ENCODE measurements at regions not wholly inside any gene's neighbourhood (a gene's known extent, or its start where the extent isn't known, plus 50 kb on each side); places are given as distances from the start of the nearest gene placed in this dataset.

DNA sequence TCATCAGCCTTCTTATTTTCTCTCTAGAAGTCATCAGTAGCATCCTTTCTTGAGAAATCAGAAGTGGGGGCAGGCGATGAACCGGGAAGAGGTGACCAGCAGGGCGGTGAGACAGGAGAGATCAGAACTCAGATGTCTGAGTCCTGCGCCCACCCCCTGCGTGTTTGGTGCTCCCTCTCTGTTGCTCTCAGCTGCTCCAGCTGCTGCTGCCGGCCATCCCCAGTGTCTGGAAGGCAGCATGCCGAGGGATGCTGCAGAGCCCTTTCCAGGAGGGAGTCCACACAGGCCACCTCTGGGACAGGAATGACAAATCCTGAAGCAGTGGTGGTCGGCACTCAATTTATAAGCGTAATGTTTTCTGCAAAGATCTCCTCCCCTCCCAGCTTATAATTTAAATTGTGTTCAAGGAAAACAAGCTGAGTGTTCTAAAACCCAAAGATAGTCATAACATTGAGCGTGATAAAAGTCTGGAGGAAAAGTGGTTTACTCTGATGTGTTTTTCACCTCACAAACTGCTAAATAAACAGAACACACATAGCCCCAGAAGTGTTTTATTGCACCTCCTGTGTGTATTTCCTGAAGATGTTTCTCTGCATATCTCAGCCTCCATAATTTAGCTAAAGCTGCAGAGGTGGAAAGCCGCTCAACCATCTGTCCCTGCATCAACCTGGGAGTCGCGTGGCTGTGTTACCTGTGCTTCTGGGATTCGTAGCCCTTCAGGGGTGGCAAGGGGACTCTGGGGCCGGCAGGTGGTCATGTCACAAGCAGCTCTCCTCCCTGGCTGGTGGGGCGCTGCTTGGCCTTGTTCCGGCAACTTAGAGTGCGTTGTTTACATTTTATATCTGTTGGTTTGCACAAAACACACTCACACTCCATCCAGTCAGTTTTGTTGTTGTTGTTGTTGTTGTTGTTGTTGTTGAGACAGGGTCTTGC, 191.2 kb downstream of the USP12 start:
- FAIRE-seq (no peak), DNase-seq (no peak), ATAC-seq (no peak)
- no peak overlapping the region for H3K27ac ChIP-seq
- no peaks in the 10 kb centered on the region for H3K36me3 ChIP-seq
- 88 to 91% methylated on average over 18 of the region's 18 CpGs for WGBS, 2 donors
- H3K4me1 ChIP-seq: peaks cover 0 to 15% (median 2%) of the 10 kb centered on the region in 3 donors
- intact Hi-C loops (cut with DNase I): loop anchor here in 1 of 3 donors (10.0 kb wide), 3 partner anchors 224 to 374 kb away; no protein-coding TSS in a partner anchor
- H3K27me3 ChIP-seq: no peaks in the 10 kb centered on the region
- no peak overlapping the region for H3K4me3 ChIP-seq
- H3K9me3 ChIP-seq: no peaks in the 10 kb centered on the region
- TF ChIP-seq, protein P1, sequence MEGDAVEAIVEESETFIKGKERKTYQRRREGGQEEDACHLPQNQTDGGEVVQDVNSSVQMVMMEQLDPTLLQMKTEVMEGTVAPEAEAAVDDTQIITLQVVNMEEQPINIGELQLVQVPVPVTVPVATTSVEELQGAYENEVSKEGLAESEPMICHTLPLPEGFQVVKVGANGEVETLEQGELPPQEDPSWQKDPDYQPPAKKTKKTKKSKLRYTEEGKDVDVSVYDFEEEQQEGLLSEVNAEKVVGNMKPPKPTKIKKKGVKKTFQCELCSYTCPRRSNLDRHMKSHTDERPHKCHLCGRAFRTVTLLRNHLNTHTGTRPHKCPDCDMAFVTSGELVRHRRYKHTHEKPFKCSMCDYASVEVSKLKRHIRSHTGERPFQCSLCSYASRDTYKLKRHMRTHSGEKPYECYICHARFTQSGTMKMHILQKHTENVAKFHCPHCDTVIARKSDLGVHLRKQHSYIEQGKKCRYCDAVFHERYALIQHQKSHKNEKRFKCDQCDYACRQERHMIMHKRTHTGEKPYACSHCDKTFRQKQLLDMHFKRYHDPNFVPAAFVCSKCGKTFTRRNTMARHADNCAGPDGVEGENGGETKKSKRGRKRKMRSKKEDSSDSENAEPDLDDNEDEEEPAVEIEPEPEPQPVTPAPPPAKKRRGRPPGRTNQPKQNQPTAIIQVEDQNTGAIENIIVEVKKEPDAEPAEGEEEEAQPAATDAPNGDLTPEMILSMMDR (IDR thresholded peaks at IDR 0.05): no peak

DNA sequence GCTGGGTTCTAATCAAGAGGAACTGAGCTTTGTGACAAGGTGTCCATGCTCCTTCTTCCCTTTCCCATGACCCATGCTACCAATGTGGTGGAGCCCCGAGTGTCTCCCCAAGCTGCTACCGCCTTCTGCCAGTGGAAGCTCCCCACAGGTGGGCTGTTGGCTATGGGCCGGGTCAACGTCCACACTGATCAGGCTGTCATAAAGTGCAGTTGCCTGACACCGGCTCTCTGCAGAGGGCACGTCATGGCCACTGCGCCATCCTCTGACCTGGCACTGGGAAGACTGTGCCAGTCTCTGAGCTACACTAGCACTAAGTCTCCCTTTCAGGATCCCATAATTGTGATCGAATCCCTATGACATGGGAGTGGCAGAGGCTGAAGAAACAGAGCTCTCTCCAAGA, 192.3 kb downstream of the USP12 start:
- H3K27ac ChIP-seq: no peak overlapping the region
- no peak overlapping the region for H3K4me3 ChIP-seq
- intact Hi-C loops (cut with DNase I): no loop called here
- DNase-seq: no peak
- TF ChIP-seq, protein P1 (IDR thresholded peaks at IDR 0.05): no peak
- no peak for FAIRE-seq
- H3K4me1 ChIP-seq: peaks cover 0 to 15% (median 2%) of the 10 kb centered on the region in 3 donors
- WGBS, 2 donors: 80 to 87% methylated on average over 8 of the region's 8 CpGs
- H3K36me3 ChIP-seq: no peaks in the 10 kb centered on the region
- no peaks in the 10 kb centered on the region for H3K27me3 ChIP-seq
- no peak for ATAC-seq
- no peaks in the 10 kb centered on the region for H3K9me3 ChIP-seq

DNA sequence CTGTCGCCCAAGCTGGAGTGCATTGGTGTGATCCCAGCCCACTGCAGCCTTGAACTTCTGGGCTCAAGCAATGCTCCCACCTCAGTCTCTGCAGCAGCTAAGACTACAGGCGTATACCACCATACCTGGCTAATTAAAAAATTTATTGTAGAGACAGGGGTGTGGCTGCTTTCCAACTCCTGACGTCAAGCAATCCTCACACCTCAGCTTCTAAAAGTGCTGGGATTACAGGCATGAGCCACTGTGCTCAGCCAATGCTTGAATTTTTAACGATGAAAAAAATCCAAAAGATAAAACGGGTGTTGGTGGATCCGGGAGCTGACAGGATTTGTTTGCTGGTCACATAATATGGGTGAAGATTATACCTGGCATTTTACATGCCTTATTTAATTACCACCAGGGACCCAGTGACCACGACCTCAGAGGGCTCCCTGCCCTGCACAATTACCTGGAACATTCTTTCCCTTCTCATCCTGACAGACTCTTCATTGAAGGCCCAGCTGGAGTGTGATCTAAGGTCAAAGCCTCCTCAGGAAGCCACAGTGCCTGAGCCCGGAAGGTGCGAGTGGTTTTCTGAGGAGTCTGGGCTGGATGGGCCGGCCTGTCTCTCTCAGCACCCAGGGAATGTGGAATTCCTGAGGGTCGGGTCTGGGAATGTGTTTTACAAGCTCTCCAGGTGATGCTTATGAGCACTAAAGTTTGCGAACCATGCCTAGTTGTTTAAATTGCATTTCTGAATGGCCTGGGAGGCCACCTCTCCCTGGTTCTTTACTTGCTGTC, 193.3 kb downstream of the USP12 start:
- intact Hi-C loops (cut with DNase I): no loop called here
- H3K9me3 ChIP-seq: no peaks in the 10 kb centered on the region
- H3K4me3 ChIP-seq: no peak overlapping the region
- FAIRE-seq (no peak), ATAC-seq (no peak), DNase-seq (no peak)
- peaks cover 0 to 8% (median under 1%) of the 10 kb centered on the region in 3 donors for H3K4me1 ChIP-seq
- 75 to 79% methylated on average over 12 of the region's 12 CpGs for WGBS, 2 donors
- TF ChIP-seq, protein P1 (IDR thresholded peaks at IDR 0.05): no peak
- H3K27ac ChIP-seq: no peak overlapping the region
- H3K27me3 ChIP-seq: no peaks in the 10 kb centered on the region
- no peaks in the 10 kb centered on the region for H3K36me3 ChIP-seq

- intact Hi-C loops (cut with DNase I): no loop called here
- FAIRE-seq: no peak
- no peak for ATAC-seq
- H3K27me3 ChIP-seq: no peaks in the 10 kb centered on the region
- H3K36me3 ChIP-seq: no peaks in the 10 kb centered on the region
- 60 to 71% methylated on average over 11 of the region's 11 CpGs for WGBS, 2 donors
- H3K4me3 ChIP-seq: no peak overlapping the region
- TF ChIP-seq, protein P1 (IDR thresholded peaks at IDR 0.05): no peak
- H3K27ac ChIP-seq: no peak overlapping the region
- H3K4me1 ChIP-seq: peaks cover 0 to under 1% (median 0%) of the 10 kb centered on the region in 3 donors
- no peaks in the 10 kb centered on the region for H3K9me3 ChIP-seq
- DNase-seq: no peak
Measured at GRCh38 chr13:26977541-26977940, 194.1 kb downstream of the USP12 start.

All from pancreas (tissue), 10 donors.